Upper lobe of left lung (tissue), 4 donors: ENCODE measurements at regions not wholly inside any gene's neighbourhood (a gene's known extent, or its start where the extent isn't known, plus 50 kb on each side); places are given as distances from the start of the nearest gene placed in this dataset.

Experiments used
- EP300 ChIP-seq, 4 donors: sonication (generic); formaldehyde crosslinking; IDR thresholded peaks; one replicate each; pipeline ENCODE4 v1.5.1; 2017; ENCODE audit warnings: antibody characterized with exemption in 4 of 4, control low read depth in 2 of 4
- TF ChIP-seq, protein P1 (sequence below), 6 experiments: fragments of 450-650 bp in 4 of 6; fragments of 200-600 bp in 2 of 6; sonication (generic) in 2 of 6; IDR thresholded peaks; one replicate each; pipeline ENCODE4 v1.5.1; 2016 to 2019; ENCODE audit warnings: antibody characterized with exemption in 6 of 6

DNA sequence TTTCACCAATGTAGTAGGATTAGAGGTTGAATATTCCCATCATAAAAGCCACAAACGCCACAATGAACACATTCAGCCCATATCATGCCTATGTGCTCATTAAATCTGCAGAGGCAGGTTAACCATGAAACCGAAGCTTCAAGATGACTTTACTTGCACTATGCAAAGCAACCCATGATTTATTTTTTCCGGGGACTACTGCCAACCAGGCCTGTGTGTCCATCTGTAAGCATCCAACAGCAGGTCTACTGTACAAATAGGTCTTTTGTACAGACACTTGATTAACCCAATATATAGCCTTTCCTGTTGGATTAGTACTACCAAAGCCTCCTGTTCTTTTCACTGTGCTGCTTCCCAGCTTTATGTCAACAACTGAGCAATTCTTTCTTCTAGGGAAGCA lies 104.9 kb upstream of the CDH10 start:
- TF ChIP-seq, protein P1, sequence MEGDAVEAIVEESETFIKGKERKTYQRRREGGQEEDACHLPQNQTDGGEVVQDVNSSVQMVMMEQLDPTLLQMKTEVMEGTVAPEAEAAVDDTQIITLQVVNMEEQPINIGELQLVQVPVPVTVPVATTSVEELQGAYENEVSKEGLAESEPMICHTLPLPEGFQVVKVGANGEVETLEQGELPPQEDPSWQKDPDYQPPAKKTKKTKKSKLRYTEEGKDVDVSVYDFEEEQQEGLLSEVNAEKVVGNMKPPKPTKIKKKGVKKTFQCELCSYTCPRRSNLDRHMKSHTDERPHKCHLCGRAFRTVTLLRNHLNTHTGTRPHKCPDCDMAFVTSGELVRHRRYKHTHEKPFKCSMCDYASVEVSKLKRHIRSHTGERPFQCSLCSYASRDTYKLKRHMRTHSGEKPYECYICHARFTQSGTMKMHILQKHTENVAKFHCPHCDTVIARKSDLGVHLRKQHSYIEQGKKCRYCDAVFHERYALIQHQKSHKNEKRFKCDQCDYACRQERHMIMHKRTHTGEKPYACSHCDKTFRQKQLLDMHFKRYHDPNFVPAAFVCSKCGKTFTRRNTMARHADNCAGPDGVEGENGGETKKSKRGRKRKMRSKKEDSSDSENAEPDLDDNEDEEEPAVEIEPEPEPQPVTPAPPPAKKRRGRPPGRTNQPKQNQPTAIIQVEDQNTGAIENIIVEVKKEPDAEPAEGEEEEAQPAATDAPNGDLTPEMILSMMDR (IDR thresholded peaks at IDR 0.05): no peak
- no peak for TF ChIP-seq EP300 (IDR thresholded peaks at IDR 0.05)
